ENCODE measurements at regions not wholly inside any gene's neighbourhood (a gene's known extent, or its start where the extent isn't known, plus 50 kb on each side); places are given as distances from the start of the nearest gene placed in this dataset.

DNA sequence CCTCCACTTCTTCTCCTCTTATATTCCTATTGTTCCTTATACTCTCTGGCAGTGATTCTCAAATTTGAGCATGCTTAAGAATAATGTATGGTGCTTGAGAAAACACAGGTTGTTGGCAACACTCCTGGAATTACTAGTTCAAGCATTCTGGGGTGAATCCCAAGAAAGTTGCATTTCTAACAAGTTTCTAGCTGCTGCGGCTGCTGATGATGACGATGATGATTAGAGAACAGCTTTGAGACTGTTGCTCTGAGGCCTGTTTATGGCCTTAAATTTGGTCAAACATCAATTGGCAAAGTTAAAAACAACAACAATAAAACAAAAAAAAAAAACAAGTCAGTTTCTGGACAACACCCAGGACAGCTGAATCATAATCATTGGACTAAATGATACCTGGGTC, 961.9 kb downstream of the CDH11 start:
- no peaks in the 10 kb centered on the region for H3K9me3 ChIP-seq
- H3K4me3 ChIP-seq = no peak overlapping the region
- WGBS = 62% methylated on average over 2 of the region's 2 CpGs
- no peak overlapping the region for H3K27ac ChIP-seq
- TF ChIP-seq POLR2A (IDR thresholded peaks at IDR 0.05) = no peak
- TF ChIP-seq, protein P1, sequence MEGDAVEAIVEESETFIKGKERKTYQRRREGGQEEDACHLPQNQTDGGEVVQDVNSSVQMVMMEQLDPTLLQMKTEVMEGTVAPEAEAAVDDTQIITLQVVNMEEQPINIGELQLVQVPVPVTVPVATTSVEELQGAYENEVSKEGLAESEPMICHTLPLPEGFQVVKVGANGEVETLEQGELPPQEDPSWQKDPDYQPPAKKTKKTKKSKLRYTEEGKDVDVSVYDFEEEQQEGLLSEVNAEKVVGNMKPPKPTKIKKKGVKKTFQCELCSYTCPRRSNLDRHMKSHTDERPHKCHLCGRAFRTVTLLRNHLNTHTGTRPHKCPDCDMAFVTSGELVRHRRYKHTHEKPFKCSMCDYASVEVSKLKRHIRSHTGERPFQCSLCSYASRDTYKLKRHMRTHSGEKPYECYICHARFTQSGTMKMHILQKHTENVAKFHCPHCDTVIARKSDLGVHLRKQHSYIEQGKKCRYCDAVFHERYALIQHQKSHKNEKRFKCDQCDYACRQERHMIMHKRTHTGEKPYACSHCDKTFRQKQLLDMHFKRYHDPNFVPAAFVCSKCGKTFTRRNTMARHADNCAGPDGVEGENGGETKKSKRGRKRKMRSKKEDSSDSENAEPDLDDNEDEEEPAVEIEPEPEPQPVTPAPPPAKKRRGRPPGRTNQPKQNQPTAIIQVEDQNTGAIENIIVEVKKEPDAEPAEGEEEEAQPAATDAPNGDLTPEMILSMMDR (IDR thresholded peaks at IDR 0.05) = no peak
- no peak for TF ChIP-seq POLR2AphosphoS5 (IDR thresholded peaks at IDR 0.05)
- H3K27me3 ChIP-seq (replicated peaks; ENCODE audit: insufficient read depth) = no peaks in the 10 kb centered on the region
- intact Hi-C loops (cut with DNase I) = no loop called here
- H3K4me1 ChIP-seq (replicated peaks) = no peaks in the 10 kb centered on the region
- DNase-seq (ENCODE audit: low spot score) = no peak
- no peaks in the 10 kb centered on the region for H3K36me3 ChIP-seq

DNA sequence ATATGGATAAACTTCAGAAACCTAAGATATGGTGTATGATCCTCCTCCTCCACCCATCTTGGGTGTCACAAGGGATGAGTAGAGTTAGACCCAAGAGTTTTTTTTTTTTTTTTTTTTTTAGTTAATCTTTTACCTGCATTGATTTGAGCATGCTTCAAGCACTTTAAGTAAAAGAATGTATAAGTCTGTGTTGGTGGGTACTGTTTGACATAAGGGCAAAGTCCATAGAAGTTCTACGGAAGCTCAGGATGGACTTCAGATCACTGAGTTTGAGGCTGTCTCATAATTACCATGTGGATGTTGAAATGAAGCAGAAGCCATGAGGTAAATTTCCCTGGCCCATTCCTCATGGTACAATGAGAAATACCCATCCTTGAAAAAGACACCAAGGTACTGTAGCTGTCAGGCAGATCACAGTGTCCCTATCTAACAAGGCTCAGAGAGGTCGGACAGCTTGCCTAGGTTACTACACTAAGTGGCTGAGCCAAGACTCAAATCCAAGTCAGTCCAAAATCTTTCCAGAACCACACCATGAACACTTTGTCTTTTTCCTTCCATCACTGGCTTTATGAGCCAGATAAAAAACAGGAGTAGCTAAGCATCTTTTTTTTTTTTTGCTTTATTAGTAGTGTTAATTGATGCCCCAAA, 962.8 kb downstream of the CDH11 start:
- Histone ChIP-seq H3K4me3 (no peak overlapping the region), H3K36me3 (no peaks in the 10 kb centered on the region), H3K27ac (no peak overlapping the region), H3K4me1 (replicated peaks) (no peaks in the 10 kb centered on the region), H3K27me3 (replicated peaks; ENCODE audit: insufficient read depth) (no peaks in the 10 kb centered on the region), H3K9me3 (no peaks in the 10 kb centered on the region)
- DNase-seq (ENCODE audit: low spot score) = no peak
- intact Hi-C loops (cut with DNase I) = no loop called here
- TF ChIP-seq POLR2A (IDR thresholded peaks at IDR 0.05) = no peak
- TF ChIP-seq, protein P1 (IDR thresholded peaks at IDR 0.05) = no peak
- no peak for TF ChIP-seq POLR2AphosphoS5 (IDR thresholded peaks at IDR 0.05)
- WGBS = 91% methylated on average over 2 of the region's 2 CpGs

DNA sequence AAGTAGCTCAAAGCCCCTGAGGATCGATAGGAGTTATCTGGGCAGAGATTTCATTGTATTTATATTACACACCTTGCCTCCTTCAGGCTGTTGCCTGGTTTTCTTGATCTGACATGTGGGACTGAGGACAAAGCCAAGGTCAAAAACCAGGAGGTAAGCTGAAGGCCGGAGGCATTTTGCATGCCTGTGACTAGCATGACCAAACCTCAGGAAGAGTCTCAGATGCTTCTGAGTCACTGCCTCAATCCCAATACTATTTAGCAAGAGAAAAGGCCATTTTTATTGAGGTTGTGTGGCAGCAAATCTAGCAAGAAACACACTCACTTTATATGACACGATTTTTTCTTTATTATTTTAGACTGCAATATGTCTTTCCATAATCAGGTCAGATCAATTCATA, 968.1 kb downstream of the CDH11 start:
- Histone ChIP-seq H3K4me1 (replicated peaks) (no peaks in the 10 kb centered on the region), H3K36me3 (no peaks in the 10 kb centered on the region), H3K27me3 (replicated peaks; ENCODE audit: insufficient read depth) (no peaks in the 10 kb centered on the region), H3K4me3 (no peak overlapping the region), H3K9me3 (no peaks in the 10 kb centered on the region), H3K27ac (no peak overlapping the region)
- intact Hi-C loops (cut with DNase I) = no loop called here
- WGBS = 87% methylated on average over 3 of the region's 3 CpGs
- TF ChIP-seq, protein P1 (IDR thresholded peaks at IDR 0.05) = no peak
- TF ChIP-seq POLR2A (IDR thresholded peaks at IDR 0.05) = no peak
- no peak for TF ChIP-seq POLR2AphosphoS5 (IDR thresholded peaks at IDR 0.05)
- no peak for DNase-seq (ENCODE audit: low spot score)

DNA sequence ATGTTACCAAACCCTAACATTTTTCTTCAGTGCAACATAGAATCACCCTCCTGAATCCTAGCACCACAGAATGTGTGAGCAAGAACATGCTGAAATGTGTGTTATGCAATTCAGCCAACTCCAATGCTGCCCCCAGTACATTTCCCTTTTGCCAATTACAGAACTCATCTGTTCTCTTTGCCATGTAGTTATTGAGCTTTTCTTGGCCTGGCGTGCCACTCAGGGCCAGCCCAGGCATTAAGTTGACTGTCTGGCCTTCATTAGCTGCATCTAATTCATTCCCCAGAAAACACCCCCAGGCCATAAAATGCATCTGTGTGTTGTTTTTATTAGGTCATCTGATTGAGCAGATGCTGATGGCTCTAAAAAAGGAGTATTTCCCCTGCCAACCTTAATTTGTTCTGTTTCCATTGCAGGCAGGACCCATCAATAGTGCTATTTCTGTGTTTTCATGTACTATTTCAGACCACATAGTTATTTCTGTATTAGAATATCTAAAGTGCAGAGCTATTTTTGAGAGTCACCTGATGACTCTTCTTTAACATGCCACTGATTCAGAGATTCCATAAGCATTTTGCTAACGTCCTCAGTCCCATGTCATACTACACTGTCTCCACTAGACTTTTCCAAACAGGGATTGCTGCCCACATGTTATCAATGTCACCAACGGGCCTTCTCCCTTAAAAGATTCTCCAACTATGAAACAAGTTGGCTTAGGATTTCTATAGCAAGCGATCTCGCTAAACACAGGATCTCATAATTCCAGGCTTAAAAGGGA, 969.7 kb downstream of the CDH11 start:
- Histone ChIP-seq H3K36me3 (no peaks in the 10 kb centered on the region), H3K4me1 (replicated peaks) (no peaks in the 10 kb centered on the region), H3K9me3 (no peaks in the 10 kb centered on the region), H3K4me3 (no peak overlapping the region), H3K27ac (no peak overlapping the region), H3K27me3 (replicated peaks; ENCODE audit: insufficient read depth) (no peaks in the 10 kb centered on the region)
- intact Hi-C loops (cut with DNase I) = no loop called here
- TF ChIP-seq POLR2A (IDR thresholded peaks at IDR 0.05) = no peak
- DNase-seq (ENCODE audit: low spot score) = no peak
- WGBS = 85% methylated on average over 5 of the region's 5 CpGs

DNA sequence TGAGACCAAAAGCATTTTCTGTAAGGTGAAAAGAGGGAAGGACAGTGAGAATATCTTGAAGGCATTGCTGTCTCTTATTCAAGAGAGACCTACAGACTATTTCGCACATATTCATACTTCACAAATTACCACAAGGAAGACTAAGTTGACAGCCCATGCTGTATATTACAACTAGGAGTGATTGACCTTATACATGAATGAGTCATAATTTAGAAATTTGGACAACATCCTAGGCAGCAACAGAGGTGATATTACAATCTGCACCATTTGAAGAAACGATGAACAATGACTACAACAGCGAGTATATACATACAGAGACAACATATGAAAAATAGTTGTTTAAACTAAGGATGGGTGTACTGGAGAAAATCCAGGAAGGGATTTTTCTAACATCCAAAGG, 971.7 kb downstream of the CDH11 start:
- H3K9me3 ChIP-seq = no peaks in the 10 kb centered on the region
- WGBS = 88% methylated on average over 3 of the region's 3 CpGs
- no peak for DNase-seq (ENCODE audit: low spot score)
- H3K4me3 ChIP-seq = no peak overlapping the region
- no peaks in the 10 kb centered on the region for H3K27me3 ChIP-seq (replicated peaks; ENCODE audit: insufficient read depth)
- TF ChIP-seq POLR2A (IDR thresholded peaks at IDR 0.05) = no peak
- intact Hi-C loops (cut with DNase I) = no loop called here
- no peaks in the 10 kb centered on the region for H3K36me3 ChIP-seq
- H3K27ac ChIP-seq = no peak overlapping the region
- no peaks in the 10 kb centered on the region for H3K4me1 ChIP-seq (replicated peaks)

DNA sequence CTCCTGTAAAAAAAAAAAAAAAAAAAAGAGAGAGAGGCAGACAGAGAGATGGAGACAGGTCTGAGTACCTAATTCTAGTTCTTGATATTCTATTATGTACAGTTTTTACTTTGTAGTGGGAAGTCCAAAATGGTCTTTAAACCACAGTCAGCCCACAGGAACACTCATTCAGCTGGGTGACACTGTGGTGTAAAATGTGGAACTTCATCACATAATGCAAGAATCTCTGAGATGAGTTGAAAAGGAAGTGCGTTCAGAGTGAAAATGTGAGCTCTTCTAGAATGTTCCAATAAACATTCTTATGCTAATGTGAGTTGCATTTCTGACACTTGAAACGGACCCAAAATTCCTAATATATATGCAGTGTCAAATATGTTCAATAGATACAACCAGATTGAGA, 972.1 kb downstream of the CDH11 start:
- Histone ChIP-seq H3K27ac (no peak overlapping the region), H3K36me3 (no peaks in the 10 kb centered on the region), H3K9me3 (no peaks in the 10 kb centered on the region), H3K4me1 (replicated peaks) (no peaks in the 10 kb centered on the region), H3K4me3 (no peak overlapping the region), H3K27me3 (replicated peaks; ENCODE audit: insufficient read depth) (no peaks in the 10 kb centered on the region)
- intact Hi-C loops (cut with DNase I) = no loop called here
- DNase-seq (ENCODE audit: low spot score) = no peak
- no peak for TF ChIP-seq POLR2AphosphoS5 (IDR thresholded peaks at IDR 0.05)
- TF ChIP-seq, protein P1 (IDR thresholded peaks at IDR 0.05) = no peak
- no peak for TF ChIP-seq POLR2A (IDR thresholded peaks at IDR 0.05)
- WGBS = 83% methylated on average over 2 of the region's 2 CpGs

All from prostate gland (tissue), 2 donors.